Smooth muscle cell (in vitro differentiated cells): ENCODE measurements at regions not wholly inside any gene's neighbourhood (a gene's known extent, or its start where the extent isn't known, plus 50 kb on each side); places are given as distances from the start of the nearest gene placed in this dataset.

Source experiments
- DNase-seq: peaks from one replicate; lab custom pipeline; 2025; ENCODE audit not compliant: unreplicated experiment; lab: John Stamatoyannopoulos, UW
- H2AFZ ChIP-seq: fragments of 200-600 bp; sonication (generic); 2 replicates; pipeline ENCODE4 v1.6.0; 2016; ENCODE audit warnings: antibody characterized with exemption, low read depth, mild to moderate bottlenecking
- H3F3A ChIP-seq: fragments of 200-600 bp; sonication (generic); 2 replicates; pipeline ENCODE4 v1.6.0; 2017; ENCODE audit warnings: antibody characterized with exemption, low read depth
- H3K27ac ChIP-seq: fragments of 200-600 bp; sonication (generic); 2 replicates; pipeline ENCODE4 v1.5.1; 2016; ENCODE audit warnings: low read depth, mild to moderate bottlenecking
- H3K27me3 ChIP-seq: fragments of 200-600 bp; sonication (generic); 2 replicates; pipeline ENCODE4 v1.6.1; 2016; ENCODE audit warnings: low read depth, mild to moderate bottlenecking
- H3K36me3 ChIP-seq: fragments of 200-600 bp; sonication (generic); 2 replicates; pipeline ENCODE4 v1.5.1; 2016; ENCODE audit warnings: low read depth
- H3K4me1 ChIP-seq: fragments of 200-600 bp; sonication (generic); 2 replicates; pipeline ENCODE4 v1.5.1; 2016; ENCODE audit warnings: low read depth
- H3K4me2 ChIP-seq: fragments of 200-600 bp; sonication (generic); 2 replicates; pipeline ENCODE4 v1.6.0; 2016; ENCODE audit warnings: mild to moderate bottlenecking
- H3K4me3 ChIP-seq: fragments of 200-600 bp; sonication (generic); 2 replicates; pipeline ENCODE4 v1.5.1; 2016; ENCODE audit warnings: mild to moderate bottlenecking
- H3K79me2 ChIP-seq: fragments of 200-600 bp; sonication (generic); 2 replicates; pipeline ENCODE4 v1.6.0; 2016; ENCODE audit warnings: low read depth, mild to moderate bottlenecking
- H3K9ac ChIP-seq: fragments of 200-600 bp; sonication (generic); 2 replicates; pipeline ENCODE4 v1.6.0; 2016; ENCODE audit warnings: low read depth
- H3K9me3 ChIP-seq: fragments of 200-600 bp; sonication (generic); replicated peaks from 2 replicates; pipeline ENCODE4 v1.5.1; 2016; ENCODE audit warnings: low read depth
- H4K20me1 ChIP-seq: fragments of 200-600 bp; sonication (generic); 2 replicates; pipeline ENCODE4 v1.6.0; 2016; ENCODE audit warnings: low read depth
- CTCF ChIP-seq: fragments of 200-600 bp; sonication (generic); IDR thresholded peaks from 2 replicates; pipeline ENCODE4 v1.5.1; 2017; ENCODE audit warnings: borderline replicate concordance, mild to moderate bottlenecking, antibody characterized with exemption; ENCODE audit not compliant: insufficient read depth, poor library complexity, severe bottlenecking
- WGBS: methylation state at CpG from one replicate; pipeline ENCODE4 v1.1.7; 2016; ENCODE audit warnings: low lambda C conversion rate; 5-methylcytosine and 5-hydroxymethylcytosine counted together

- H3K4me2 ChIP-seq: no peak overlapping the region
- TF ChIP-seq CTCF: no peak
- no peaks in the 10 kb centered on the region for H3K4me1 ChIP-seq
- H3K27me3 ChIP-seq: no peaks in the 10 kb centered on the region
- DNase-seq: no peak
- no peaks in the 10 kb centered on the region for H4K20me1 ChIP-seq
- H3K27ac ChIP-seq: no peak overlapping the region
- H3K9me3 ChIP-seq: no peaks in the 10 kb centered on the region
- H3K36me3 ChIP-seq: no peaks in the 10 kb centered on the region
- no peaks in the 10 kb centered on the region for H3F3A ChIP-seq
- WGBS: 34% methylated on average over 2 of the region's 2 CpGs
- H2AFZ ChIP-seq: no peak overlapping the region
- H3K9ac ChIP-seq: no peak overlapping the region
- H3K4me3 ChIP-seq: no peak overlapping the region
- H3K79me2 ChIP-seq: no peaks in the 10 kb centered on the region
Observed at GRCh38 chr4:52235552-52236201, 184.6 kb downstream of the SPATA18 start.

- no peak overlapping the region for H3K9ac ChIP-seq
- no peaks in the 10 kb centered on the region for H3K36me3 ChIP-seq
- no peaks in the 10 kb centered on the region for H3K27me3 ChIP-seq
- H3K4me1 ChIP-seq: no peaks in the 10 kb centered on the region
- no peaks in the 10 kb centered on the region for H3K79me2 ChIP-seq
- no peak for TF ChIP-seq CTCF
- H4K20me1 ChIP-seq: no peaks in the 10 kb centered on the region
- H3K9me3 ChIP-seq: no peaks in the 10 kb centered on the region
- no peak overlapping the region for H3K27ac ChIP-seq
- DNase-seq: no peak
- no peak overlapping the region for H3K4me2 ChIP-seq
- H3K4me3 ChIP-seq: no peak overlapping the region
- H2AFZ ChIP-seq: no peak overlapping the region
- H3F3A ChIP-seq: no peaks in the 10 kb centered on the region
Observed at GRCh38 chr4:52241916-52242315, 190.8 kb downstream of the SPATA18 start.

- WGBS: 82% methylated on average over 5 of the region's 5 CpGs
- DNase-seq: no peak
- no peak for TF ChIP-seq CTCF
- Histone ChIP-seq H3K79me2 (no peaks in the 10 kb centered on the region), H3K9me3 (no peaks in the 10 kb centered on the region), H4K20me1 (no peaks in the 10 kb centered on the region), H3K4me1 (no peaks in the 10 kb centered on the region), H3K9ac (no peak overlapping the region), H3K27ac (no peak overlapping the region), H3F3A (no peaks in the 10 kb centered on the region), H3K27me3 (no peaks in the 10 kb centered on the region), H3K4me3 (no peak overlapping the region), H3K36me3 (no peaks in the 10 kb centered on the region), H2AFZ (no peak overlapping the region), H3K4me2 (no peak overlapping the region)
Observed at GRCh38 chr4:52243367-52243766, 192.3 kb downstream of the SPATA18 start.

GRCh38 chr4:52244103-52244775, 193.1 kb downstream of the SPATA18 start:
- Histone ChIP-seq H3F3A (no peaks in the 10 kb centered on the region), H3K9me3 (no peaks in the 10 kb centered on the region), H3K27me3 (no peaks in the 10 kb centered on the region), H3K4me3 (no peak overlapping the region), H3K4me1 (no peaks in the 10 kb centered on the region), H3K36me3 (no peaks in the 10 kb centered on the region), H3K79me2 (no peaks in the 10 kb centered on the region), H3K4me2 (no peak overlapping the region), H3K9ac (no peak overlapping the region), H4K20me1 (no peaks in the 10 kb centered on the region), H2AFZ (no peak overlapping the region), H3K27ac (no peak overlapping the region)
- TF ChIP-seq CTCF: no peak
- WGBS: 89% methylated on average over 7 of the region's 7 CpGs
- DNase-seq: no peak
